GM18868 (cell line): ENCODE measurements at regions not wholly inside any gene's neighbourhood (a gene's known extent, or its start where the extent isn't known, plus 50 kb on each side); places are given as distances from the start of the nearest gene placed in this dataset.

Source experiments
- ATAC-seq: cut with Tn5 transposase; IDR thresholded peaks from one replicate; pipeline ENCODE4 v1.9.1; 2021; ENCODE audit warnings: mild to moderate bottlenecking, moderate library complexity; ENCODE audit not compliant: unreplicated experiment

GRCh38 chr9:79799691-79800335 lies 228.0 kb downstream of the TLE4 start:
- no peak for ATAC-seq

GRCh38 chr9:79798450-79798849 lies 226.7 kb downstream of the TLE4 start:
- ATAC-seq = no peak

- no peak for ATAC-seq
Observed at GRCh38 chr9:79796411-79796810, 224.6 kb downstream of the TLE4 start.

- ATAC-seq = no peak
Observed at GRCh38 chr9:79788662-79789061, 216.9 kb downstream of the TLE4 start.

GRCh38 chr9:79781263-79781662 lies 209.5 kb downstream of the TLE4 start:
- ATAC-seq = no peak

GRCh38 chr9:79780559-79780958 lies 208.8 kb downstream of the TLE4 start:
- ATAC-seq = no peak

GRCh38 chr9:79779901-79780300 lies 208.1 kb downstream of the TLE4 start:
- no peak for ATAC-seq

GRCh38 chr9:79778581-79778980 lies 206.8 kb downstream of the TLE4 start:
- ATAC-seq = no peak

- no peak for ATAC-seq
Observed at GRCh38 chr9:79776581-79776980, 204.8 kb downstream of the TLE4 start.
